ENCODE measurements at regions not wholly inside any gene's neighbourhood (a gene's known extent, or its start where the extent isn't known, plus 50 kb on each side); places are given as distances from the start of the nearest gene placed in this dataset.

- intact Hi-C loops (cut with micrococcal nuclease; ENCODE audit: unreplicated experiment) (no loop called here), in situ Hi-C loops (cut with MboI) (no loop called here)
- ChIA-PET RAD21 (ENCODE audit: unreplicated experiment) (no interaction called here), CTCF (no interaction called here), SMC1A (ENCODE audit: uncharacterized antibody, unreplicated experiment) (no interaction called here), POLR2A (no interaction called here)
- BruUV-seq (replicated peaks) = no TSS peak
- WGBS (ENCODE audit: insufficient coverage, insufficient replicate concordance, low lambda C conversion rate, missing lambda C conversion rate) = 10% methylated on average over 7 of the region's 7 CpGs
- H3K4me2 ChIP-seq (ENCODE audit: control insufficient read depth, insufficient read depth) = no peak overlapping the region
- H3K79me2 ChIP-seq (ENCODE audit: control insufficient read depth, insufficient read depth, low read length) = no peaks in the 10 kb centered on the region
- no peak for TF ChIP-seq CHD2 (IDR thresholded peaks at IDR 0.05; ENCODE audit: borderline replicate concordance, low read depth, low read length)
- TF ChIP-seq JUNB (IDR thresholded peaks at IDR 0.05) = no peak
- no peak for TF ChIP-seq CBX5 (IDR thresholded peaks at IDR 0.05; ENCODE audit: low read depth)
- no peak for TF ChIP-seq PML (IDR thresholded peaks at IDR 0.05; ENCODE audit: low read length)
- no peak for TF ChIP-seq IKZF1 (conservative IDR thresholded peaks at IDR 0.05)
- TF ChIP-seq MYB (IDR thresholded peaks at IDR 0.05; ENCODE audit: borderline replicate concordance, low read depth, low read length) = no peak
- TF ChIP-seq USF1 (IDR thresholded peaks at IDR 0.05; ENCODE audit: borderline replicate concordance, extremely low read length, insufficient read depth, low read depth, low read length) = no peak
- TF ChIP-seq FOXM1 (IDR thresholded peaks at IDR 0.05; ENCODE audit: low read depth, low read length) = no peak
- TF ChIP-seq, protein P1, sequence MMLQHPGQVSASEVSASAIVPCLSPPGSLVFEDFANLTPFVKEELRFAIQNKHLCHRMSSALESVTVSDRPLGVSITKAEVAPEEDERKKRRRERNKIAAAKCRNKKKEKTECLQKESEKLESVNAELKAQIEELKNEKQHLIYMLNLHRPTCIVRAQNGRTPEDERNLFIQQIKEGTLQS (IDR thresholded peaks at IDR 0.05; ENCODE audit: borderline replicate concordance, extremely low read depth, low read depth, low read length) = no peak
- no peak for TF ChIP-seq POLR2AphosphoS5 (IDR thresholded peaks at IDR 0.05; ENCODE audit: low read length)
- TF ChIP-seq SUZ12 (IDR thresholded peaks at IDR 0.05; ENCODE audit: unreplicated experiment) = no peak
- H4K20me1 ChIP-seq (ENCODE audit: control insufficient read depth, insufficient read depth) = no peaks in the 10 kb centered on the region
- H3K36me3 ChIP-seq (ENCODE audit: control insufficient read depth in 2 of 2, insufficient read depth in 2 of 2, low read length in 1 of 2) = no peaks in the 10 kb centered on the region
- no peak overlapping the region for H2AFZ ChIP-seq (ENCODE audit: control insufficient read depth, low read depth, low read length)
- H3K27ac ChIP-seq (ENCODE audit: control insufficient read depth, insufficient read depth) = no peak overlapping the region
- no peaks in the 10 kb centered on the region for H3K4me1 ChIP-seq (ENCODE audit: control insufficient read depth, insufficient read depth, low read length)
- FAIRE-seq (no peak), DNase-seq (ENCODE audit: low read depth, low spot score) (no peak), ATAC-seq (no peak)
- H3K27me3 ChIP-seq (replicated peaks in 1 of 2; ENCODE audit: control insufficient read depth in 2 of 2, insufficient read depth in 2 of 2, low read length in 1 of 2) = no peaks in the 10 kb centered on the region
- no peak overlapping the region for H3K9ac ChIP-seq (ENCODE audit: control insufficient read depth, insufficient read depth, low read length)
- no peaks in the 10 kb centered on the region; the same call in 2 of the 3 replicates for H3K9me3 ChIP-seq (replicated peaks; ENCODE audit: control insufficient read depth, insufficient read depth, low read length)
- no peak overlapping the region for H3K4me3 ChIP-seq
Measured at GRCh38 chrX:87409113-87409841, 108.3 kb upstream of the KLHL4 start.

Measured in GM12878 (cell line).